Liver (tissue), 8 donors: ENCODE measurements at regions not wholly inside any gene's neighbourhood (a gene's known extent, or its start where the extent isn't known, plus 50 kb on each side); places are given as distances from the start of the nearest gene placed in this dataset.
A peak's percentile ranks its signal among the peaks of the same experiment; 100 is the strongest.

ENCODE experiments used
- DNase-seq: peaks from one replicate; pipeline ENCODE4 v3.0.0-alpha.2; 2017; ENCODE audit warnings: low spot score
- H3K27ac ChIP-seq, 2 donors: one replicate each; pipeline ENCODE4 v1.7.0; 2013; ENCODE audit warnings: inconsistent platforms in 2 of 2, low read length in 2 of 2, control low read depth in 1 of 2, low read depth in 1 of 2, mild to moderate bottlenecking in 1 of 2
- H3K27me3 ChIP-seq, 4 donors: one replicate each; pipeline versions ENCODE4 v1.6.1 to v1.7.0; 2013; ENCODE audit warnings: low read length in 3 of 4, inconsistent platforms in 1 of 4, mild to moderate bottlenecking in 1 of 4, moderate library complexity in 1 of 4; ENCODE audit not compliant: control insufficient read depth in 4 of 4, insufficient read depth in 4 of 4
- H3K36me3 ChIP-seq, 4 donors: one replicate each; pipeline versions ENCODE4 v1.6.1 to v1.7.0; 2013; ENCODE audit warnings: low read length in 3 of 4, mild to moderate bottlenecking in 3 of 4, low read depth in 1 of 4, moderate library complexity in 1 of 4; ENCODE audit not compliant: control insufficient read depth in 4 of 4, insufficient read depth in 3 of 4
- H3K4me1 ChIP-seq, 4 donors: one replicate each; pipeline versions ENCODE4 v1.6.1 to v1.7.0; 2013; ENCODE audit warnings: low read length in 3 of 4, mild to moderate bottlenecking in 3 of 4, moderate library complexity in 1 of 4; ENCODE audit not compliant: control insufficient read depth in 4 of 4, insufficient read depth in 4 of 4
- H3K4me3 ChIP-seq, 3 donors: one replicate each; pipeline versions ENCODE4 v1.6.1 to v1.7.0; 2013; ENCODE audit warnings: low read length in 3 of 3, control low read depth in 1 of 3, low read depth in 1 of 3, mild to moderate bottlenecking in 1 of 3
- H3K9ac ChIP-seq, 2 donors: one replicate each; pipeline ENCODE4 v1.7.0; 2013; ENCODE audit warnings: low read length in 2 of 2, mild to moderate bottlenecking in 2 of 2, moderate library complexity in 2 of 2, control low read depth in 1 of 2, low read depth in 1 of 2
- H3K9me3 ChIP-seq, 4 donors: one replicate each; pipeline versions ENCODE4 v1.6.1 to v1.7.0; 2013; ENCODE audit warnings: low read length in 3 of 4; ENCODE audit not compliant: control insufficient read depth in 4 of 4
- ATF3 ChIP-seq: IDR thresholded peaks from 2 replicates; pipeline ENCODE4 v1.6.1; 2016; ENCODE audit warnings: antibody characterized with exemption
- CTCF ChIP-seq: fragments of 150-350 bp; IDR thresholded peaks from 2 replicates; pipeline ENCODE4 v1.5.1; 2017; ENCODE audit warnings: improper control_type of control experiment, low read depth, low read length; ENCODE audit not compliant: missing input control
- FOXA1 ChIP-seq: IDR thresholded peaks from 2 replicates; pipeline ENCODE4 v1.6.1; 2016; ENCODE audit warnings: antibody characterized with exemption
- FOXA2 ChIP-seq: IDR thresholded peaks from 2 replicates; pipeline ENCODE4 v1.6.1; 2016; ENCODE audit warnings: antibody characterized with exemption
- GABPA ChIP-seq, 2 donors: IDR thresholded peaks in 1 of 2; conservative IDR thresholded peaks in 1 of 2; 2 replicates each; pipeline ENCODE4 v1.6.1; 2016; ENCODE audit warnings: antibody characterized with exemption in 2 of 2, mild to moderate bottlenecking in 1 of 2, moderate library complexity in 1 of 2
- HNF4A ChIP-seq, 2 donors: conservative IDR thresholded peaks; 2 replicates each; pipeline ENCODE4 v1.6.1; 2016; ENCODE audit warnings: antibody characterized with exemption in 2 of 2, mild to moderate bottlenecking in 2 of 2
- HNF4G ChIP-seq: IDR thresholded peaks from 2 replicates; pipeline ENCODE4 v1.6.1; 2016; ENCODE audit warnings: antibody characterized with exemption
- JUND ChIP-seq, 2 donors: IDR thresholded peaks; 2 replicates each; pipeline ENCODE4 v1.6.1; 2016; ENCODE audit warnings: antibody characterized with exemption in 2 of 2
- MAX ChIP-seq: IDR thresholded peaks from 2 replicates; pipeline ENCODE4 v1.6.1; 2016; ENCODE audit warnings: antibody characterized with exemption
- NR2F2 ChIP-seq: IDR thresholded peaks from 2 replicates; pipeline ENCODE4 v1.6.1; 2016; ENCODE audit warnings: antibody characterized with exemption
- RAD21 ChIP-seq, 2 donors: IDR thresholded peaks; 2 replicates each; pipeline ENCODE4 v1.6.1; 2016; ENCODE audit warnings: antibody characterized with exemption in 2 of 2, mild to moderate bottlenecking in 2 of 2
- REST ChIP-seq: IDR thresholded peaks from 2 replicates; pipeline ENCODE4 v1.6.1; 2016; ENCODE audit warnings: antibody characterized with exemption, mild to moderate bottlenecking
- RXRA ChIP-seq, 2 donors: IDR thresholded peaks; 2 replicates each; pipeline ENCODE4 v1.6.1; 2017 to 2018; ENCODE audit warnings: antibody characterized with exemption in 2 of 2, mild to moderate bottlenecking in 1 of 2
- SP1 ChIP-seq: IDR thresholded peaks from 2 replicates; pipeline ENCODE4 v1.6.1; 2018; ENCODE audit warnings: antibody characterized with exemption, mild to moderate bottlenecking
- TAF1 ChIP-seq: conservative IDR thresholded peaks from 2 replicates; pipeline ENCODE4 v1.6.1; 2016; ENCODE audit warnings: antibody characterized with exemption, mild to moderate bottlenecking
- YY1 ChIP-seq: IDR thresholded peaks from 2 replicates; pipeline ENCODE4 v1.6.1; 2016; ENCODE audit warnings: antibody characterized with exemption, mild to moderate bottlenecking
- ZBTB33 ChIP-seq: IDR thresholded peaks from 2 replicates; pipeline ENCODE4 v1.6.1; 2016; ENCODE audit warnings: antibody characterized with exemption
- WGBS: extraction: QIAGEN DNeasy Blood & Tissue Kit; methylation state at CpG from one replicate; pipeline ENCODE4 v1.1.7; 2013; 5-methylcytosine and 5-hydroxymethylcytosine counted together
- donor health status: healthy.
- donor health status: healthy.
- donor health status: healthy.
- donor health status: healthy.
- donor health status: healthy.

- no peaks in the 10 kb centered on the region for H3K9me3 ChIP-seq
- H3K27me3 ChIP-seq: no peaks in the 10 kb centered on the region
- no peak overlapping the region for H3K9ac ChIP-seq
- WGBS: 61% methylated on average over 6 of the region's 6 CpGs
- no peaks in the 10 kb centered on the region for H3K36me3 ChIP-seq
- no peak overlapping the region for H3K4me3 ChIP-seq
- no peaks in the 10 kb centered on the region for H3K4me1 ChIP-seq
- TF ChIP-seq JUND (IDR thresholded peaks at IDR 0.05): no peak
- TF ChIP-seq RAD21 (IDR thresholded peaks at IDR 0.05): peak in 1 of 2 donors; percentile 5
- DNase-seq: no peak
- no peak overlapping the region for H3K27ac ChIP-seq
These were observed 2133.0 kb downstream of the NCAM2 start for GRCh38 chr21:23131177-23131576.

GRCh38 chr21:23138797-23139196 lies 2140.6 kb downstream of the NCAM2 start:
- no peak overlapping the region for H3K9ac ChIP-seq
- TF ChIP-seq ZBTB33 (no peak), GABPA (IDR thresholded peaks at IDR 0.05 in 1 of 2, conservative IDR thresholded peaks at IDR 0.05 in 1 of 2) (no peak), JUND (IDR thresholded peaks at IDR 0.05) (no peak), HNF4G (no peak), SP1 (no peak), MAX (no peak), HNF4A (conservative IDR thresholded peaks at IDR 0.05) (no peak), RAD21 (IDR thresholded peaks at IDR 0.05) (no peak), FOXA2 (no peak), ATF3 (no peak), FOXA1 (no peak), YY1 (no peak), TAF1 (no peak)
- no peak for DNase-seq

GRCh38 chr21:23152130-23152529 lies 2153.9 kb downstream of the NCAM2 start:
- H3K36me3 ChIP-seq: no peaks in the 10 kb centered on the region
- H3K4me3 ChIP-seq: no peak overlapping the region
- TF ChIP-seq CTCF: no peak
- TF ChIP-seq GABPA (IDR thresholded peaks at IDR 0.05 in 1 of 2, conservative IDR thresholded peaks at IDR 0.05 in 1 of 2): no peak
- no peak for TF ChIP-seq YY1
- TF ChIP-seq RXRA (IDR thresholded peaks at IDR 0.05): no peak
- no peak for TF ChIP-seq HNF4G
- TF ChIP-seq ATF3: no peak
- no peak for TF ChIP-seq FOXA2
- TF ChIP-seq ZBTB33: no peak
- no peak for TF ChIP-seq HNF4A (conservative IDR thresholded peaks at IDR 0.05)
- TF ChIP-seq MAX: no peak
- TF ChIP-seq NR2F2: no peak
- TF ChIP-seq REST: no peak
- no peak for TF ChIP-seq FOXA1
- no peak overlapping the region for H3K9ac ChIP-seq
- DNase-seq: no peak
- 43% methylated on average over 1 of the region's 1 CpG for WGBS
- no peak overlapping the region for H3K27ac ChIP-seq
- no peaks in the 10 kb centered on the region for H3K27me3 ChIP-seq
- H3K9me3 ChIP-seq: no peaks in the 10 kb centered on the region
- no peaks in the 10 kb centered on the region for H3K4me1 ChIP-seq

More at GRCh38 chr21:23138797-23139196, 2140.6 kb downstream of the NCAM2 start:
- WGBS: 63% methylated on average over 2 of the region's 2 CpGs
- Histone ChIP-seq H3K9me3 (no peaks in the 10 kb centered on the region), H3K4me3 (no peak overlapping the region), H3K36me3 (no peaks in the 10 kb centered on the region), H3K4me1 (no peaks in the 10 kb centered on the region), H3K27me3 (no peaks in the 10 kb centered on the region), H3K27ac (no peak overlapping the region)
